ENCODE measurements at regions not wholly inside any gene's neighbourhood (a gene's known extent, or its start where the extent isn't known, plus 50 kb on each side); places are given as distances from the start of the nearest gene placed in this dataset.
"Not testable (repeated sequence)": the region's sequence is repeated elsewhere in the genome, so short reads cannot be mapped to it uniquely, and the experiment has no call there.

- DNase-seq, result no peak
Measured at GRCh38 chr14:85911044-85911443, 381.1 kb downstream of the FLRT2 start.

- no peak for DNase-seq
Measured at GRCh38 chr14:85909581-85909980, 379.6 kb downstream of the FLRT2 start.

- DNase-seq, result no peak
Measured at GRCh38 chr14:85907536-85907935, 377.6 kb downstream of the FLRT2 start.

DNA sequence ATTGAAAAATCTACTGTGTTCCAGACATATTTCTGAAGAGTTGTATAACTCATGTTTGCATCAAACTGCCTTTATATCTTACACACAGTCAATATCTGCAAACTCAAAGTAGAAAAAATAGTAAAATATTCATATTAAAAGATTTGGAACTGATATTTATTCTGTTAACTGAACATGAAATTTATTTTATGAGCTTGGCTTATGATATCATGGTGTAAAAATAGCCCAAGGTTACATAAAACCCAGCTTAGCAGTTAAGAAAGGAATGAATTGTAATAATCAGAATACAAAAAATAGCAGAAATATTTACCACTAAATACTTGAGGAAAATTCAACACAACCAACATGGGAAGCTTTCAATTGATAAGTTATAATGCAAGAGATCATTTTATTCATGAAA, 367.9 kb downstream of the FLRT2 start:
- no peak for DNase-seq

DNA sequence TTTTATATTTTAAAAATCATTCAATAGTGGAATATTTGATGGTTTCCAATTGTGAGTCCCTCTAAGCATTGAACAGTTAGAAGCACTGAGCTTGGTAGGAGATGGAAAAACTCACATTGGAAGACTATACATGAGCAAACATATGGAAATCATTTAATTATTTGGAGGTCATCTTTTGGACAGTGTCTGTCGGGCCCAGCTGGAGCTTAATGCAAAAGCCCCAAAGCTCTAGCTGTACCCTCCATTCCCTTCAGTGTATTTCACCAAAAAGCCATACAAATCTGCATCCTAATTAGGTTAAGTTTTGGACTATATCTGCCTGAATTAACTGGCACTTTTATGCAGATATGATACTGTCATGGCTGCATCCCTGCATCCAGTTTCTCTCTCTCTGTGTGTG, 365.7 kb downstream of the FLRT2 start:
- no peak for DNase-seq

GRCh38 chr14:85892251-85892650, 362.3 kb downstream of the FLRT2 start:
- no peak for DNase-seq

GRCh38 chr14:85883966-85884365, 354.0 kb downstream of the FLRT2 start:
- no peak for DNase-seq

DNA sequence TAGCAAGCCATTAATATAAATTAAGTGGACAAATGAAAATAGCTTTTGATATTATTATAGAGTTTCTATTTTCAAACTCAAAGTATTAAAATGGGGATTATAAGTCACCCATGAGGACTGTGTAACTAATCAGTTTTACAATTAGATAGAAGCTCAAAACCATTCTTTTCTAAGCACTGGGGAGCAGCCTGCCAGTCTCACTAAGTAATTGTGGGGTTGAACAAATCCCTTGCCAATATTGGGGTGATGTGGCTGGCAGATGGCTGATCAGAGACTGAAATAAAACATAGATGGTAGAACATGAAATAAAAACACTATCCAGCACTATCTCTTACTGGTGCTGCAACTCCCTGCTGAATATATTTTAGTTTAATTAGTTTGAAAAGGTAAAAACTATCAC, 353.2 kb downstream of the FLRT2 start:
- DNase-seq, result no peak

DNA sequence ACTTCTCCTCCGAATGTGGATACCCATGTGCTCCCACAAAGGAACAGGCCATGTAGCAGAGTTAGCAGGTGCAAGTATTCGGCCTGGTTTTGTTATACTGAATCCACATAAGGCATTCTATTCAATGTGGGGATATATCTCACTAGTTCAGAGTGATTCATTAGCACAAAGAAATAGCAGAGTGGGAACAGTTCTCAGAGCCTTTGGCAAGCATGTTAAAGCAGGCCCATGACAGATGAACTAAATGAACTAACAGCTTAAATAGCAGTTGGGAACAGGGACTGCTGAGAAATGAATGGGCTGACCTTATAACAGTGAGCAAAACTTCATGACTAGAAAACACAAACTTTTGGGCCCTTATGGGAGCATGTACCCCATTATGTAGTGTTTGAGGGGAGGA, 352.0 kb downstream of the FLRT2 start:
- DNase-seq, result no peak

GRCh38 chr14:85878874-85879273, 348.9 kb downstream of the FLRT2 start:
- DNase-seq, result no peak

DNA sequence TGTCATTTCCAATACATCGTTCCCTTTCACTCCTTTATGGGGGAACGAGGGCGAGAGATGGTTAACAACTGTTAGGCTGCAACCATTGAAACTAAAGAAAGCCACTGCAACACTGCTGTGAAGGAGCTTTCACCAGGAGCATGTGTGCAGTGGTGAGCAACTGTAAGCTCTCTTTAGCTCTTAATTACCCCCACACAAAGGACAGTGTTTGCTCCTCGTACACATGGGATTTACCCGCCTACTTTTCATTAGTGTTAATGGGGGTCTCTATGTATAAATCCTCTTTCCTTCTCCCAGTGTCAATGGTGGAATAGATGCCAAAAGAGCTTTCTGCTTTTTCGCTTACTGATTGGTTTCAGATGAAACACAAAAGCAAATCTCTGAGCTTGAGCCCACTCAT, 343.1 kb downstream of the FLRT2 start:
- DNase-seq, result peak; percentile 50

DNA sequence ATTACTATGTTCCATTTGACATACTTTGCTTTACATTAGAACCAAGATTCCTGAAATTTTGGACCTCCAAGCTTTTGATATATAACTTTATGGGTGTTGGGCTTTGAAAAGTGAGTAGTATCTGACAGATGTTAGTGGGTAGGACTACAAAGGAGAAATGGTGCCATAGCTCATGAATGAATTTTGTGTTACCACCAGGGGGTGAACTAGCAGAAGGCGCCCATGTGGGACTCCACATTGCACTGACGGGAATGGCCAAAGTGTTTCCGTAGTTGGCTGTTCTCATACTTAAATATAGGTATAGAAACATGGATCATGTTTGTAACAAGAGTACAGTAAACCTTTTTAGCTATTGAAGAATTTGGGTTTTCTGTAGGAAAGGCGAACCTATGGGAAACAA, 337.5 kb downstream of the FLRT2 start:
- no peak for DNase-seq

GRCh38 chr14:85865701-85866100, 335.8 kb downstream of the FLRT2 start:
- no peak for DNase-seq

DNA sequence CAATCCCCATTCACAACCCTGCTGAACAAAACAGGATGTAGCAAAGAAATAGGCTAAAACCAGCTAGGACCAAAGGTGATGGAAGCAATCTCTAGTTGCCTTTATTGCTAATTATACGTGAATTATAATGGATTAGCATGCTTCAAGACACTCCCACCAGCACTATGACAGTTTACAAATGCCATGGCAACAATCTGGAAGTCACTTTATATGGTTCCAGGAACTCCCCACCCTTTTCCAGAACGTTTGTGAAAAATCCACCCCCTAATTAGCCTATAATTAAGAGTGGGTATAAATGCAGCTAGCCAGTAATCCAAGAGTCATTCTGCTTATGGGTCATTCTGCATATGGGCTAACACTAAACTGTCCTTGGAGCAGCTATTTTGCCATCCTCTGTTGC, 328.7 kb downstream of the FLRT2 start:
- no peak for DNase-seq

- DNase-seq, result no peak
Measured at GRCh38 chr14:85856430-85856829, 326.5 kb downstream of the FLRT2 start.

DNA sequence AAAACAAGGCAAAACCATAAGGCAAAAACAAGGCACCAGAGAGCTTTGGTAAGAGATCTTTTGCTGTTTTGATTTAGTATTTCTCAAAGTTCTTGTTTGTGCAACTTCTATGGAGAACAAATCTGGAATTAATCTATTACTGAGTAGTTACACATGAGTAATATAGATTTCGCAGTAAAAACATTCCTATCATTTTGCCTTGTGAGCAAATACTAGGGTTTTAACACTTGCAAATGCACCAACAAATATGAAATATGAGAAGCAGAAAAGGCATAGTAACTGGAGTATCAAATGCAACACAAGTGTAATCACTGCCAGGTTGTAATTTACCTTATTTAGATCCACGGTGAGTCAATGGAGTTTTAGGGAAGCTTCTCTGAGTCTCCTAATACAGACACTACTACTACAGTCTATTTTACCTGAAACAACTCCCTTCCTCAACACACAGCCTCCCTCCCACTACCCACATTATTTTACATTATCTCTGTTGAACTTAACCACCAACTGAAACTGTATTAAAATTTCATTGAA, 324.1 kb downstream of the FLRT2 start:
- no peak for DNase-seq

DNA sequence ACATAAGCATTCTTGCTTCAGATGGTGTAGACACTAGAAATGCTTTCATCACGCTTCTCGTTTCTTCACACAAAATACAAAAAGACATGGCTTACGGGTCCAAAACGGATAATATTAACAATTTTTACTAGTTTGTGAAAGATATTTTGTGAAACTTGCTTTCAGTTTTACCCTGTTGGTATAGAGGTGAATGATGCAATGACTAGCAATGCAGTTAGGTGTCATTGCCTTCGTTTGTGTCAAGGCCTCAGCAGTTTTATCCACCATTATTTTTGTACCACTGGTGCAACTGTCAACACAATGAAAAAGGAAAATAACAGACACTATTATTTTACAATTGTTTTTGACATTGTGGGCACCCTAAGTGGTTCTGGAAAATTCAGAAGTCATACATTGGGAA, 323.0 kb downstream of the FLRT2 start:
- no peak for DNase-seq

- DNase-seq, result not testable (repeated sequence)
Measured at GRCh38 chr14:85852123-85852522, 322.2 kb downstream of the FLRT2 start.

DNA sequence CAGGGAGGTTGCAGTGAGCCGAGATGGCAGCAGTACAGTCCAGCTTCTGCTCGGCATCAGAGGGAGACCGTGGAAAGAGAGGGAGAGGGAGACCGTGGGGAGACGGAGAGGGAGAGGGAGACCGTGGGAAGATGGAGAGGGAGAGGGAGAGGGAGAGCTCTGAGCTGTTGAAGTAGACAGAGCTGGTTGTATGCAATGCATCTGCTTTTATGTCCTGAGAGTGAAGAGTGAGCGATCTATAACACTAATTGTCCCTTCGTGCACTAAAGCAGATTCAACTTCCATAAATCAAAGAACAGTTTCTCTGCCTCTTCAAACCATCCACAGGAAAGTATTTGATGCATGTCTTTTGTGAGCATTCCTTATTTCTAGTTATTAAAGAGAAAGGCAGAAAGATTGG, 300.6 kb downstream of the FLRT2 start:
- DNase-seq, result not testable (repeated sequence)

GRCh38 chr14:85829601-85830000, 299.7 kb downstream of the FLRT2 start:
- DNase-seq, result not testable (repeated sequence)

GRCh38 chr14:85824526-85824925, 294.6 kb downstream of the FLRT2 start:
- peak; percentile 94 for DNase-seq

- DNase-seq, result no peak
Measured at GRCh38 chr14:85822236-85822635, 292.3 kb downstream of the FLRT2 start.

DNA sequence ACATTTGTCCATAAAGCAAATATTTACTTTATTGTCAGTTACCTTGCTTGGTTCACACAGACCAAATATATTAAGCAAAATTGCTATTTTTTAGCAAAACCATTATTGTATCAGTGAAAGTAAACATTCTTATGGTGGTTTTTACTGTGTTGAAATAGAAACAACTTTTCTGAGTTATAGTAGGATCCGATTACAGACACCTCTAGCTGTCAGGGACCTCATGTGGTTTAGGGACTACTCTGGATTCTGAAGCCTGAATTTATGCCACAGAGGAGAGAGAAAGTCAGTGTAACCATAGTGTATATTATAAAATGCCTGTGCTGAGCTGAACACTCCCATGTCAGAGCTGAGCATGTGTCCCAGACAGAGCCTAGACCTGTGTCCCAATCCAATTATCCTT, 287.5 kb downstream of the FLRT2 start:
- no peak for DNase-seq

GRCh38 chr14:85813040-85813439, 283.1 kb downstream of the FLRT2 start:
- DNase-seq, result no peak

DNA sequence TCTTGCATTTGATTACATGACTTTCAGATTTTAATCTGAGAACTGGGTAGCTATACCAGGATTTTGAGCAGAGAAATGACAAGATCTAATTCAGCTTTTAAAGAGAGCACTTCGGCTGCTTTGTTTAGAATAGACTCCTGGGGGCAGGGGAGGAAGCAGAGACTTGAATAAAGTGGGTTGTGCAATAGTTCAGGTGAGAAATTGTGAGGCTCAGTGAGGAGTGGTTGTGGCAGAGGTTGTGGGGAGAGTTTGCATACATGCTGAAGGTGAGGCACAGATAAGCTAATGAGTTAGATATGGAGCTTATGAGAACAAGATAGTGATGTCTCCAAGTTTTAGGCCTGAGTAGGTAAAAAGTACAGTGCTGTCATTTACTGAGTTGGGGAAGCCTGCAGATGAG, 281.4 kb downstream of the FLRT2 start:
- no peak for DNase-seq

- DNase-seq, result no peak
Measured at GRCh38 chr14:85799668-85800067, 269.7 kb downstream of the FLRT2 start.

Data from NCI-H345 (cell line).